ENCODE measurements at regions not wholly inside any gene's neighbourhood (a gene's known extent, or its start where the extent isn't known, plus 50 kb on each side); places are given as distances from the start of the nearest gene placed in this dataset.

GRCh38 chr3:69568458-69568857, 170.8 kb upstream of the MITF start:
- 14% methylated on average over 2 of the region's 2 CpGs for WGBS (ENCODE audit: insufficient coverage, insufficient replicate concordance, low lambda C conversion rate, missing lambda C conversion rate)
- intact Hi-C loops (cut with micrococcal nuclease; ENCODE audit: unreplicated experiment), result no loop called here
- ChIA-PET RAD21 (ENCODE audit: unreplicated experiment) (no interaction called here), POLR2A (no interaction called here), SMC1A (ENCODE audit: uncharacterized antibody, unreplicated experiment) (no interaction called here), CTCF (interaction anchor here (0.8 kb wide), 1 partner anchor 15 kb away, joined by 3 read pairs; no protein-coding TSS in a partner anchor)
- H3K27me3 ChIP-seq (replicated peaks in 1 of 2; ENCODE audit: control insufficient read depth in 2 of 2, insufficient read depth in 2 of 2, low read length in 1 of 2), result no peaks in the 10 kb centered on the region
- no peak overlapping the region for H3K27ac ChIP-seq (ENCODE audit: control insufficient read depth, insufficient read depth)
- no peaks in the 10 kb centered on the region for H3K36me3 ChIP-seq (ENCODE audit: control insufficient read depth in 2 of 2, insufficient read depth in 2 of 2, low read length in 1 of 2)
- no peak for FAIRE-seq
- no peak overlapping the region for H3K4me2 ChIP-seq (ENCODE audit: control insufficient read depth, insufficient read depth)
- H3K9ac ChIP-seq (ENCODE audit: control insufficient read depth, insufficient read depth, low read length), result no peak overlapping the region
- no TSS peak for BruUV-seq (replicated peaks)
- no peaks in the 10 kb centered on the region for H3K9me3 ChIP-seq (replicated peaks; ENCODE audit: control insufficient read depth, insufficient read depth, low read length)
- no peak overlapping the region for H2AFZ ChIP-seq (ENCODE audit: control insufficient read depth, low read depth, low read length)
- H3K4me1 ChIP-seq (ENCODE audit: control insufficient read depth, insufficient read depth, low read length), result no peaks in the 10 kb centered on the region
- no peaks in the 10 kb centered on the region for H4K20me1 ChIP-seq (ENCODE audit: control insufficient read depth, insufficient read depth)
- no peaks in the 10 kb centered on the region for H3K79me2 ChIP-seq (ENCODE audit: control insufficient read depth, insufficient read depth, low read length)
- in situ Hi-C loops (cut with MboI), result no loop called here
- no peak for DNase-seq (ENCODE audit: low read depth, low spot score)
- ATAC-seq, result no peak
- no peak overlapping the region for H3K4me3 ChIP-seq
- TF ChIP-seq MAX (IDR thresholded peaks at IDR 0.05; ENCODE audit: low read depth, low read length) (no peak), RCOR1 (conservative IDR thresholded peaks at IDR 0.05; ENCODE audit: low read depth, low read length) (no peak), KDM1A (IDR thresholded peaks at IDR 0.05; ENCODE audit: borderline replicate concordance) (no peak)

GRCh38 chr3:69567710-69568052, 171.6 kb upstream of the MITF start:
- Histone ChIP-seq H3K4me3 (no peak overlapping the region), H3K4me2 (ENCODE audit: control insufficient read depth, insufficient read depth) (no peak overlapping the region), H3K36me3 (ENCODE audit: control insufficient read depth in 2 of 2, insufficient read depth in 2 of 2, low read length in 1 of 2) (no peaks in the 10 kb centered on the region), H3K4me1 (ENCODE audit: control insufficient read depth, insufficient read depth, low read length) (no peaks in the 10 kb centered on the region), H3K27me3 (replicated peaks in 1 of 2; ENCODE audit: control insufficient read depth in 2 of 2, insufficient read depth in 2 of 2, low read length in 1 of 2) (no peaks in the 10 kb centered on the region), H3K9me3 (replicated peaks; ENCODE audit: control insufficient read depth, insufficient read depth, low read length) (no peaks in the 10 kb centered on the region), H3K79me2 (ENCODE audit: control insufficient read depth, insufficient read depth, low read length) (no peaks in the 10 kb centered on the region), H2AFZ (ENCODE audit: control insufficient read depth, low read depth, low read length) (no peak overlapping the region), H4K20me1 (ENCODE audit: control insufficient read depth, insufficient read depth) (no peaks in the 10 kb centered on the region), H3K27ac (ENCODE audit: control insufficient read depth, insufficient read depth) (no peak overlapping the region), H3K9ac (ENCODE audit: control insufficient read depth, insufficient read depth, low read length) (no peak overlapping the region)
- TF ChIP-seq ZNF24 (IDR thresholded peaks at IDR 0.05), result no peak
- no peak for TF ChIP-seq BMI1 (IDR thresholded peaks at IDR 0.05; ENCODE audit: borderline replicate concordance)
- no peak for TF ChIP-seq PKNOX1 (IDR thresholded peaks at IDR 0.05)
- TF ChIP-seq TCF7 (IDR thresholded peaks at IDR 0.05; ENCODE audit: borderline replicate concordance), result no peak
- TF ChIP-seq CUX1 (IDR thresholded peaks at IDR 0.05; ENCODE audit: insufficient replicate concordance, low read depth, low read length), result no peak
- no peak for TF ChIP-seq MAX (IDR thresholded peaks at IDR 0.05; ENCODE audit: low read depth, low read length)
- TF ChIP-seq PBX3 (IDR thresholded peaks at IDR 0.05; ENCODE audit: insufficient replicate concordance, low read depth, low read length), result no peak
- no peak for FAIRE-seq
- DNase-seq (ENCODE audit: low read depth, low spot score), result no peak
- intact Hi-C loops (cut with micrococcal nuclease; ENCODE audit: unreplicated experiment), result no loop called here
- 50% methylated on average over 2 of the region's 2 CpGs for WGBS (ENCODE audit: insufficient coverage, insufficient replicate concordance, low lambda C conversion rate, missing lambda C conversion rate)
- ChIA-PET POLR2A (interaction anchor here (0.5 kb wide), 1 partner anchor 106 kb away, joined by 4 read pairs; no protein-coding TSS in a partner anchor), CTCF (interaction anchor here (0.8 kb wide), 1 partner anchor 16 kb away, joined by 3 read pairs; no protein-coding TSS in a partner anchor), RAD21 (ENCODE audit: unreplicated experiment) (no interaction called here), SMC1A (ENCODE audit: uncharacterized antibody, unreplicated experiment) (no interaction called here)
- in situ Hi-C loops (cut with MboI), result no loop called here
- ATAC-seq, result no peak
- BruUV-seq (replicated peaks), result no TSS peak
